ENCODE measurements at regions not wholly inside any gene's neighbourhood (a gene's known extent, or its start where the extent isn't known, plus 50 kb on each side); places are given as distances from the start of the nearest gene placed in this dataset.

DNA sequence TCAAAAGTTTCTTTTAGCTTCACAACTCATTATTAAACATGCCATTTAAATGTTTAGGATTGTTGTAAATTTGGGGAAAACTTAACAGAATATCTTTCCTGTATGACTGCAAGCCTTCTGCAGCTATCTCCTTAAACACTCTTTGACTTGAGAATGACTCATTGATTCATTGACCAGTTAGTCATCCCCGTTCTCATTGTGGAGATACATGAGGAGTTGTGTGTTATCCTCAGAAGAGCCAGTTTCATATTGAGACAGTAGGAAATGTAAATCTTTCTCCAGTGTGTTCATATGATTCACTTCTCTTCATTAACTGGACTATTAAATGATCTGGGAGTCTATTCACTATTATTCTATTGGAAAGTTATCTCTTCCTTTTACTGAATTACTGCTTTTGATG, 83.0 kb downstream of the CRYGS start:
- Histone ChIP-seq H3K9ac (ENCODE audit: insufficient read depth, low read length) (no peak overlapping the region), H4K20me1 (ENCODE audit: control insufficient read depth, extremely low read depth, insufficient read depth, low read length) (no peaks in the 10 kb centered on the region)

DNA sequence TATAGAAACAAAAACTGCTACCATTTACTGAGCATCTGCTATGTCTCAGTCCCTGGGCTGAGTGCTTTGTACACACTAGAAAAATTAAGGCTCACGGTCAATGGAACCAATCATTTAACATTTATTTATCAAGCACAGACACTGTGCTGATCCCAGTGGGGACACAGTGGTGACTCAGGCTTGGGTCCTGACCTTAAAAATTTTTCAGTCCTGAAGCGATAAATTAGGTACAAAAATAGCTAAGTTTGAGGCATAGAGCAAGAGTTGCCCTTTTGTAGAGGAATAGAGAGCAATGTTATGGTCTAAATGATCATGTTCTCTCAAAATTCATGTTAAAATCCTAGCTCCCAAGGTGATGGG, 85.1 kb downstream of the CRYGS start:
- Histone ChIP-seq H2AFZ (ENCODE audit: low read length) (no peak overlapping the region), H3K27me3 (ENCODE audit: control insufficient read depth, insufficient read depth, low read length) (peaks cover 2% of the 10 kb centered on the region), H3K9ac (ENCODE audit: insufficient read depth, low read length) (no peak overlapping the region), H4K20me1 (ENCODE audit: control insufficient read depth, extremely low read depth, insufficient read depth, low read length) (no peaks in the 10 kb centered on the region), H3K4me1 (ENCODE audit: control insufficient read depth, extremely low read depth, insufficient read depth, low read length) (peaks cover 4% of the 10 kb centered on the region), H3K27ac (ENCODE audit: insufficient read depth, low read length) (no peak overlapping the region), H3K4me2 (ENCODE audit: extremely low read depth, insufficient read depth, low read length) (no peak overlapping the region), H3K36me3 (ENCODE audit: control insufficient read depth, insufficient read depth, low read length) (no peaks in the 10 kb centered on the region), H3K4me3 (replicated peaks in 1 of 4; ENCODE audit: control extremely low read depth in 1 of 4, insufficient read depth in 1 of 4, low read depth in 3 of 4, low read length in 4 of 4) (no peak overlapping the region), H3K79me2 (ENCODE audit: control insufficient read depth, insufficient read depth, low read length) (no peaks in the 10 kb centered on the region), H3K9me3 (ENCODE audit: control insufficient read depth, insufficient read depth, low read depth, low read length) (no peaks in the 10 kb centered on the region)
- DNase-seq (ENCODE audit: low read depth in 2 of 2): no peak
- no peak for TF ChIP-seq EZH2 (IDR thresholded peaks at IDR 0.05; ENCODE audit: low read length, missing control alignments)
- TF ChIP-seq, protein P1, sequence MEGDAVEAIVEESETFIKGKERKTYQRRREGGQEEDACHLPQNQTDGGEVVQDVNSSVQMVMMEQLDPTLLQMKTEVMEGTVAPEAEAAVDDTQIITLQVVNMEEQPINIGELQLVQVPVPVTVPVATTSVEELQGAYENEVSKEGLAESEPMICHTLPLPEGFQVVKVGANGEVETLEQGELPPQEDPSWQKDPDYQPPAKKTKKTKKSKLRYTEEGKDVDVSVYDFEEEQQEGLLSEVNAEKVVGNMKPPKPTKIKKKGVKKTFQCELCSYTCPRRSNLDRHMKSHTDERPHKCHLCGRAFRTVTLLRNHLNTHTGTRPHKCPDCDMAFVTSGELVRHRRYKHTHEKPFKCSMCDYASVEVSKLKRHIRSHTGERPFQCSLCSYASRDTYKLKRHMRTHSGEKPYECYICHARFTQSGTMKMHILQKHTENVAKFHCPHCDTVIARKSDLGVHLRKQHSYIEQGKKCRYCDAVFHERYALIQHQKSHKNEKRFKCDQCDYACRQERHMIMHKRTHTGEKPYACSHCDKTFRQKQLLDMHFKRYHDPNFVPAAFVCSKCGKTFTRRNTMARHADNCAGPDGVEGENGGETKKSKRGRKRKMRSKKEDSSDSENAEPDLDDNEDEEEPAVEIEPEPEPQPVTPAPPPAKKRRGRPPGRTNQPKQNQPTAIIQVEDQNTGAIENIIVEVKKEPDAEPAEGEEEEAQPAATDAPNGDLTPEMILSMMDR (conservative IDR thresholded peaks at IDR 0.05 in 1 of 2, IDR thresholded peaks at IDR 0.05 in 1 of 2; ENCODE audit: low read depth in 1 of 2, low read length in 2 of 2): no peak

More for the DNA sequence above, 83.0 kb downstream of the CRYGS start:
- Histone ChIP-seq H3K4me2 (ENCODE audit: extremely low read depth, insufficient read depth, low read length) (no peak overlapping the region), H2AFZ (ENCODE audit: low read length) (no peak overlapping the region), H3K9me3 (ENCODE audit: control insufficient read depth, insufficient read depth, low read depth, low read length) (no peaks in the 10 kb centered on the region), H3K27me3 (ENCODE audit: control insufficient read depth, insufficient read depth, low read length) (no peaks in the 10 kb centered on the region), H3K4me3 (replicated peaks in 1 of 4; ENCODE audit: control extremely low read depth in 1 of 4, insufficient read depth in 1 of 4, low read depth in 3 of 4, low read length in 4 of 4) (no peak overlapping the region), H3K36me3 (ENCODE audit: control insufficient read depth, insufficient read depth, low read length) (no peaks in the 10 kb centered on the region), H3K27ac (ENCODE audit: insufficient read depth, low read length) (no peak overlapping the region), H3K4me1 (ENCODE audit: control insufficient read depth, extremely low read depth, insufficient read depth, low read length) (peaks cover 4% of the 10 kb centered on the region), H3K79me2 (ENCODE audit: control insufficient read depth, insufficient read depth, low read length) (no peaks in the 10 kb centered on the region)
- peak; percentile 72 to 86 for DNase-seq (ENCODE audit: low read depth in 2 of 2)
- no peak for TF ChIP-seq EZH2 (IDR thresholded peaks at IDR 0.05; ENCODE audit: low read length, missing control alignments)
- TF ChIP-seq, protein P1 (conservative IDR thresholded peaks at IDR 0.05 in 1 of 2, IDR thresholded peaks at IDR 0.05 in 1 of 2; ENCODE audit: low read depth in 1 of 2, low read length in 2 of 2): no peak

DNA sequence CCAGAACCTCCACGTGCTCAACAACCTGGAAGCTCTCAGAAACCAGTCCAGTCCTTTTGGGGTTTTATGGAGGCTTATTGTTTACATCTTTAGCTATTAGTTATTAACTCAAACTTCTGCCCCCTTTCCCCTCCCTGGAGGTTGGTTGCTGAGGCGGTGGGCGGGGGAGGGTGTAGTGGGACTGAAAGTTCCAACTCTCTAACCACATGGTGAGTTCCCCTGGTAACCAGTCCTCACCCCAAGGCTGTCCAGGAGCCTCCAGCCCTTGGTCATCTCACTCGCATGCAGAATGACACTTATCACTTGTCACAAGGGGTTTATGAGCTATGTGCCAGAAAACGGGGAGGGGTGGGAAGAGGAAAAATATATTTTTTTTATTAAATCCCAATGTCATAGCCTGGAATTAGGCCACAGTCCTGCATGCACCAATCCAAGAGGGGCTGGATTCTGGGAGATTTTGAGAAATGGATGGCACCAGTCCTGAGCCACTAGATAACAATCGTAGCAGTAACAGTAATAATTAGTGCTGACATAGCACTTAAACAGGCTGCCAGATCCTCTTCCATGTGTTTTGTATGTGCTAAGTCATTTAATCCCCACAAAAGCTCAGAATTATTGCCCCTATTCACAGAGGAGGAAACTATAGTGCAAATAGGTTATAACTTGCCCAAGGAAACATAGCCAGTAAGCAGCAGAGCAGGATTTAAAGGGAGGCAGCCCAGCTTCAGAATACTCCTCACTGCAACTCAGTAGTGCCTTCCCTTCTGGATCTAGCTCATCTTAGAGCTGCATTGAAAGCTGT, 85.7 kb downstream of the CRYGS start:
- no peaks in the 10 kb centered on the region for H3K36me3 ChIP-seq (ENCODE audit: control insufficient read depth, insufficient read depth, low read length)
- no peak overlapping the region for H3K27ac ChIP-seq (ENCODE audit: insufficient read depth, low read length)
- peaks cover 2% of the 10 kb centered on the region for H3K27me3 ChIP-seq (ENCODE audit: control insufficient read depth, insufficient read depth, low read length)
- no peak overlapping the region for H3K9ac ChIP-seq (ENCODE audit: insufficient read depth, low read length)
- H2AFZ ChIP-seq (ENCODE audit: low read length): no peak overlapping the region
- H3K79me2 ChIP-seq (ENCODE audit: control insufficient read depth, insufficient read depth, low read length): no peaks in the 10 kb centered on the region
- no peak for DNase-seq (ENCODE audit: low read depth in 2 of 2)
- TF ChIP-seq, protein P1 (conservative IDR thresholded peaks at IDR 0.05 in 1 of 2, IDR thresholded peaks at IDR 0.05 in 1 of 2; ENCODE audit: low read depth in 1 of 2, low read length in 2 of 2): no peak
- TF ChIP-seq EZH2 (IDR thresholded peaks at IDR 0.05; ENCODE audit: low read length, missing control alignments): no peak
- no peaks in the 10 kb centered on the region for H3K9me3 ChIP-seq (ENCODE audit: control insufficient read depth, insufficient read depth, low read depth, low read length)
- H3K4me1 ChIP-seq (ENCODE audit: control insufficient read depth, extremely low read depth, insufficient read depth, low read length): peaks cover 4% of the 10 kb centered on the region
- no peaks in the 10 kb centered on the region for H4K20me1 ChIP-seq (ENCODE audit: control insufficient read depth, extremely low read depth, insufficient read depth, low read length)
- H3K4me3 ChIP-seq (replicated peaks in 1 of 4; ENCODE audit: control extremely low read depth in 1 of 4, insufficient read depth in 1 of 4, low read depth in 3 of 4, low read length in 4 of 4): no peak overlapping the region
- no peak overlapping the region for H3K4me2 ChIP-seq (ENCODE audit: extremely low read depth, insufficient read depth, low read length)
